Bone marrow (tissue), 2 donors: ENCODE measurements at regions not wholly inside any gene's neighbourhood (a gene's known extent, or its start where the extent isn't known, plus 50 kb on each side); places are given as distances from the start of the nearest gene placed in this dataset.

Source experiments
- DNase-seq, 2 donors: peaks; one replicate each; lab custom pipeline; 2025; lab: John Stamatoyannopoulos, UW

- DNase-seq: no peak
These were observed 156.9 kb downstream of the USP12 start for GRCh38 chr13:27014406-27015359.

GRCh38 chr13:27012482-27013197 is 159.0 kb downstream of the USP12 start:
- DNase-seq: no peak

GRCh38 chr13:27011661-27012060 is 159.9 kb downstream of the USP12 start:
- DNase-seq: no peak

DNA sequence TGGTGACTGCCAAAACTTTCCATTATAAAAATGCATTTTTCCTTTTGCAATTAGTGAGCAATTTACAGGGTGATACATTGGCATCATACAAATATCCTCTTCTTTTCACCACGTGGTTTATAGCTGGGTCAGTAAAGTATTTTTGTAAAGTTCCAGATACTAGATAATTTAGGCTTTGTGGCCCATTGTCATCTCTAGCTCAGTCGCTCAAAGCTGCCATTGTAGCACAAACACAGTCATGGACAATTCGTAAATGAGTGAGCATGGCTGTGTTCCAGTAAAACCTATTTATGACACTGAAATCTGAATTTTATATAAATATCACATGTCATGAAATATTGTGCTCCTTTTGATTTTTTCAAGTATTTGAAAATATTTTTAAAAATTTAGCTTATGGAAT is 162.9 kb downstream of the USP12 start:
- DNase-seq: no peak

- no peak for DNase-seq
These were observed 164.4 kb downstream of the USP12 start for GRCh38 chr13:27007166-27007565.

GRCh38 chr13:27006519-27007161 is 165.0 kb downstream of the USP12 start:
- DNase-seq: no peak

DNA sequence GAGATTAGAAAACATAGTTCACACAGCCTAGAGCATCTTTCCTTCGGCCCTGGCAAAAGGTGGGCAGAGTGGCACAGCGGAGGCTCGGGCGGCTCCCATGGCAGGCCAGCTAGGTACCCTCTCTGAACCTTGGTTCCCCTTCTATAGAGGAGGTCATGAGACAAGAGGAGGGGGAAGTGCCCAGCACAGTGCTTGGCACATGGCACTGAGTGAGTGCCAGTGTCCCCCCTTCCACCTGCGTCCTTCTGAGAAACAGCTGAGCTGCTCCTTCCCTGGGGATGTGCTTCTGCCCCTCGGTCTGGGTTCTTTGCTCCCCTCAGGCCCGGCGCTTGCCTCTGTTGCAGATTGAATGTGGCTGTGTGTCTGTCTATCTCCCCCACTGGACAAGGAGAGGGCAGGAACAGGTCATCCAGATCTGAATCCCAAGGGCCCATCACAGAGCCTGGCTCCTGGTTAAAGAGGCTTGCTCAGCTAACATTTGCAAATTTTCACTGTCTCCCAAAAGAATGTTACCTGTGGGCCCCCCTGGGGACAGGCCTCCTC is 165.6 kb downstream of the USP12 start:
- DNase-seq: no peak

DNA sequence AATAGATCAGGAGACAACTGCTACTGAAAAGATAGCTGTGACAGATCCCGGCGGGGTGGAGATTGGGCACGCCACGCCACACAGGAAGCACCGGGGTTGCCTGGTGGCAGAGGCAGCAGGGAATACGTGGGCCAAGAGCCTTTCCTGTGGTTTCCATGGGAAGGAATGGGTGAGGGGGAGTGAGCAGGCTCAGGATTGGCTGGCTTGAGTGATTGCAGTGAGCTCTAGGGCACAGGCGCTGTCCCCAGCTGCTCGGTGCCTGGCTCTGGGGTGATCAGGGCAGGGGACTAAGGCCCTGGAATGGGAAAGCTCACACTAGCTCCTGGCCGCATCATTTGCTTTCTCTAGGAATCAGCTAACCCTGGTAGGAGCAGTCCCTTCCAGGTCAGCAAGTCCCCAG is 166.1 kb downstream of the USP12 start:
- DNase-seq: no peak

DNA sequence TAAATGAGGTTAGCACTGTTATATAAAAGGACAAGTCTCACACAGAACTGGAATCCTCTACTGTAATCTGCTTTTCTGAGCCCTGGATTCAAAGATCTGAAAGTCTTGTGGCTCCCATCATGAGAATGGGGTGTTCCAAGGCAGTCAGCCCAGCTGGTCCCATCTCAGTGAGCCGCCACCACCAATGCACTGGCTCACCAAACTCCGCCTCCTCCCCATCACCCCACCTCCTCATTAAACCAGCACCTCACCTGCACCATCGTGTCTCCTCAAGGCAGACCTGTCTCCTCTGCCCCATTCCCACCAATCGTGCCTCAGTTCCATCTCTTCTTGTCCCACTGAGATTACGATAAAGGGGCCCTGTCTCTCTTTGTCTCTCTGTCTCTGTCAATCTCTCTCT is 166.7 kb downstream of the USP12 start:
- DNase-seq: no peak

DNA sequence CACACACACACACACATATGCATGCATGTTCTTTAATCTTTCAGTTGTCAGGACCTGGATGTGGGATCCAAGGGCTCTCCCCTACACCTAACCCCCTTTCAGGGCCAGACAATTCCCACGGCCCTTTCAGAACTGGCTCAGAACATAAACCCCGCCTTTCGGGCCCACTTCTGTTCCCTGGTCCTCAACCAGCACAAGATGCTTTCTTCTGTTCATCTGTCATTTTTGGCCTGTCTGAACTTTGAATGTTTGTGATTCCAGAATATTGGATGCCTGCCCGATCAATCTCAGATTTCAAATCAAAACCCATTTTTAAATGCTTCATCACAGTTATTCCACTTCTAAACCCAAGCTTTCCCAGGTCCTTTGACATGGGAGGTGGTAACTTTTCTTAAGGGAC is 167.3 kb downstream of the USP12 start:
- no peak for DNase-seq

GRCh38 chr13:27001705-27002104 is 169.9 kb downstream of the USP12 start:
- DNase-seq: no peak

- no peak for DNase-seq
These were observed 170.9 kb downstream of the USP12 start for GRCh38 chr13:27000686-27001085.

- no peak for DNase-seq
These were observed 172.1 kb downstream of the USP12 start for GRCh38 chr13:26999499-26999898.

DNA sequence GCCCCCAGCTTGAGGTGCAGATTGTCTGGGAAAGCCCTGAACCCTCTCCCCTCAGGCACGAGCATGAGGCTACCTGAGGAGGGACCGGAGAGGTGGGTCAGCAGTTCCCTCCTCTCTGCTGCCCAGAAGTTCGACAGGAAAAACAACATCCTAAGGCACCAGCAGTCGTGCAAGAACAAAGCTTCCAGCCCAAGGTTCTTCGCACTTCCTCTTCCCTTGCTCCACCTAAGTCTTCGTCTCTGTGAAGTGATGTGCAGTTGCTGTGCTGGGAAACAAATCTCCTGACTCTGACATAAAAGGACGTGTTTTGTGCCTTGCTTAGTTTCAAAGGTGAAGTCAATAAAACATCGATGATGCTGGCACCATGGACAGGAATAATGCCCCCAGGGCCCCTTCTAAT is 173.3 kb downstream of the USP12 start:
- DNase-seq: no peak

GRCh38 chr13:26996965-26997752 is 174.5 kb downstream of the USP12 start:
- no peak for DNase-seq

- no peak for DNase-seq
These were observed 176.5 kb downstream of the USP12 start for GRCh38 chr13:26995159-26995558.

GRCh38 chr13:26993780-26994179 is 177.8 kb downstream of the USP12 start:
- no peak for DNase-seq

- no peak for DNase-seq
These were observed 178.5 kb downstream of the USP12 start for GRCh38 chr13:26992951-26993719.

DNA sequence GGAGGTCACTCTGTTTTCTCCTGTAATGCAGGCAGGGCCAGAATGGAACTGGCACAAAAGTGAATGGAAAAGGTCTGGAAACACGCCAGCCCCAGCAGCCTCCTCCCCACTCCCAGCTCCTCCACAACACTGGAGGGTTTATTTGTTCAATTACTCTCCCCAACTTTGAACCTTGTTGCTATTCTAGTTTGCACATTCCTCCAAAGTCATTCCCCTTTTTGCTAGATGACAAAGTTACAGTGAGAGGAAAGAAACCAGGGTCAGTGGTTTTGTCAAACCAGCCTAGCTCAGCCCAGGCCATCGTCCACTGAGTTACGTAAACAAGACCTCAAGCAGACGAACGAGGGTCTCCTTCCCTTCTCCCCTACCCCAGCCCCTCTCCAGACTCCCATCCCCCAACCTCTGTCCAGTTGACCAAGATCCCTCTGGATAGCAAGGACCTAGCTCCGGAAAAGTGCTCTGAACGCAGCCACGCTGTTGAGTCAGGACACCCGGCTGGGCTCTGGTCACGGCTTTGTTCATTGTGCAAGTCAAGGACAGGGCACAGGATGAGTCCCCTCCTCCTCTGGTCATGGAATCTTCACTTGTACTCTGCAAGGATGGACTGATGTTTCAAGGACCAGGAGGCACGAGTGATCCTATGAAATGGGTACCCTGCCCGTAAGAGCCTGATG is 180.0 kb downstream of the USP12 start:
- no peak for DNase-seq
